GM04503 (cell line): ENCODE measurements at regions not wholly inside any gene's neighbourhood (a gene's known extent, or its start where the extent isn't known, plus 50 kb on each side); places are given as distances from the start of the nearest gene placed in this dataset.
"Not testable (repeated sequence)": the region's sequence is repeated elsewhere in the genome, so short reads cannot be mapped to it uniquely, and the experiment has no call there.

Experiments
- DNase-seq: peaks from one replicate; pipeline ENCODE4 v3.0.0-alpha.2; 2012; ENCODE audit warnings: low read depth

DNA sequence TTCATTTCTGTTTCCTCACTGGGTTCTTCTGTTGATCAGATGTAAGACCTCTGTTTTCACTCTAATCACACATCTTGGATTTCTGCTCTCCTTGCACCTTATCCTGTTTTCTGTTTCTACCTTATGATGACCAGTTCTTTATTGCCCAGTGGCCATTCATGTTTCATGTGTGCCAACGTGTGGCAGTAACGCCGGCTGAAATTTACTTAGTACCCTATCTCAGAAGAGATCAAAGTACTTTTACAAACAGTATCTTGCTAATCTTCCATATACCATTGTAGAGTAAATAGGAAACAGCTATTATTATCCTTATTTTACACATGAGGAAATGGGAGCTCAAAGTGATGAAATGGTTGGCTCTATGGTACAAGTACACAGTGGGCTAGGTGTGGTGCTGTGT lies 74.0 kb downstream of the GATA3 start:
- DNase-seq, result no peak

DNA sequence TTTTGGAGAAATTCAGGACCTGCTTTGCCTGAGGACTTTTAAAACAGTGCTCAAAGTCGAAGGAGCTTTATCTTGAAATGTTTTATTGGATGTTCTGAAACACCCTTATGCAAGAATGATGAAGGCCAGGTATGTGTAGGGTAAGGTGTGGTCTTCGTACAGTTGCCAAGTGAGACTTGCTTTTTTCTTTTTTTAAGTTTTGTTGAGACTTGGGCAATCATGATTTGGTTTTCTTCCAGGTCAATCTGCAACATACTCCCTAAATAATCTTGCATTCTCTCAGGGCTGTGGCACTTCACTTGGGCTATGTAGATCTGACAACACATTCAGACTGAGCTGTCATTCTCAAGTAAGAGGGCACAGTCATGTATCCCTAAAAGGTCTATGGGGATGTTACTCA lies 75.0 kb downstream of the GATA3 start:
- DNase-seq, result no peak

DNA sequence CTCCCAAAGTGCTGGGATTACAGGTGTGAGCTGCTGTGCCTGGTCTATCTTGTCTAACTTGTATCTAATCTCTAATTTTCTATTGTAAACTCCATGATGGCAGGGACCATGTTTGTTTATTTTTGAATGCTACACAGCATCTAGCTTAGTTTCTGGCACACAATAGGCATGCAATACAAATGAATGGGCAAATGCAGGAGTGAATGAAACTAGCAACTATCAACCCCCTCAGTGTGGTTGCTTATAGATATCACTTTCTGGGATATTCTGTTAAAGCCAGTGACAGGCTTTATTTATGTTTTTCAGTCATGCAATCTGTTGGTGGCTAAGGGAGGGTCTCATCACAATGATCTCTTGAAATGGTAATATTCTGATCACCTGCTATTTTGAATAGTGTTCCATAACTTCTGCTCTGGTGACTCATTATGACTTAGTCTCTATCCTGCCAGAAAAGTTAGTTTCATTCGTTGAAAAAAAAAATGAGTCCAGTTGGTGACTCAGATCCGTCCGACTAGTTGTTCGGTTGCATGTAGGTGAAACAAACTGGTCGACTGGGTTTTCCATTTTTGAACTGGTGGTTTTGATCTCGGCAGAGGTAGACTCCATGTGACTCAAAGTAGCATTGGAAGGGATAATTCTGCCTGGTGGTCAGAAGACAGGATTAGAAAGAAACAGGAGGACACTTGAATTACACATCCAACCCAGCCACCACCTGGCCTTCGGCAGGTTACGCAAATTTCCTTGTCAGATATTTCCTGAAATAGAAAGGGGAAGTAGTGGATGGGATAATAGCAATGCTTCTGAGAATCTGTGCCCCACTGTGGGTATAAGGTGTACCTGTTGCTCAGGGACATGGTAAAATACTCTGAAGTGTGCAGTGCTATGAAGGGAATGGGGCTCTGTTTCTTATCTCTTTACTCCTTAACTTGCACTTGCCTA lies 76.8 kb downstream of the GATA3 start:
- DNase-seq, result no peak

DNA sequence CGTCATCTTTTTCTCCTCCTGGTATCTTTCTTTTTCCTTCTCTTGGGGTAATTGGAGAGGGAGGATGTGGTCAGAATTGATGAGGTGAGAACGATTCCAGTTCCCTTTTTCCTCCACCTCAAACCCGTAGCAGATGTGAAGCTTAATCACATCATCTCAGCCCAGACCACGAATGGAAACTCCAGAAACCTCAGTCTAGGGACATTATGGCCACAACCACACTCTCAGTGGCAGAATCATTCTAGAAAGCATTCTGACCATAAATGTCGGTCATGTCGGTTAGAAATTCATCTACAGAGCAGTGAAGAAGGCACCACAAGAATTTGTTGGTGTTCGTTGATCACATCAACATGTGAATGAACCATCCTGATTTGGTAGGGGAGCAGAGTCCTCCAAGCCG lies 78.7 kb downstream of the GATA3 start:
- DNase-seq, result no peak

DNA sequence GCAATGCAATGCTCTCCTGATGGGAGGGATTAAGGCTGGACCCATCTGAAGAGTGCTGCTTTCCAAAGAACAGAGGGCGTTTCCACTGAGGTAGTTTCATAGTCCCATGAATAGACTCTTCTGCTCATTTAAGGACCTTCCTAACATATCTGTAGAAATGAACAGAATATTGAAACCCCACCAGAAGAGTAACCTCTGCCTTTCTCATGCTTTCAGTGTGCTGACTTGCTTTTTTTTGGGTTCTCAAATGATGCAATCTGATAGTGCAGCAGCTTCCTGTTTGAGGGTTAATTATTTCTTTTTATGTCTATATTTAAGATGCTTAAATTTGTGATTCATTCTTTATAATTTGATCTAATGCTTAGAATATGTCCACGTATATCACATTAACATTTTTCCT lies 82.2 kb downstream of the GATA3 start:
- no peak for DNase-seq

DNA sequence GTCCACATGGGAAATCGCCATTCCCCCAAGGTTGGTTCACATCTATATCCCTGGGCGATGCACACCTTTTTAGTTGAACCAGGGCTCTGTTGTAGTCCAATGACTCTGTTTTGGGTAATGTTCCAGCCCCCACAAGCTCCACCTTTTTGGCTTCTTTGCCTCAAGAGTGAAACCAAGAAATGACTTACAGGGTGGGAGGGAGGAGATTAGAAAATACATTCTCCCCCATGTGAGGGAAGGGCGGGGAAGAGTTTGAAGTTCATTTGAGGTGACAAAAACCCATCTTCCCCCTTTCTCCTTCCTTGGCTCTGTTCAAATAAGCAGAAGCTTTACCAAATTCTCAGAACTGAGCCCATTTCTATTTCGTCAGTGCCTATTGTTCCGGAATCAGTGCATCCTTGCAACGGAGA lies 82.8 kb downstream of the GATA3 start:
- DNase-seq, result no peak

DNA sequence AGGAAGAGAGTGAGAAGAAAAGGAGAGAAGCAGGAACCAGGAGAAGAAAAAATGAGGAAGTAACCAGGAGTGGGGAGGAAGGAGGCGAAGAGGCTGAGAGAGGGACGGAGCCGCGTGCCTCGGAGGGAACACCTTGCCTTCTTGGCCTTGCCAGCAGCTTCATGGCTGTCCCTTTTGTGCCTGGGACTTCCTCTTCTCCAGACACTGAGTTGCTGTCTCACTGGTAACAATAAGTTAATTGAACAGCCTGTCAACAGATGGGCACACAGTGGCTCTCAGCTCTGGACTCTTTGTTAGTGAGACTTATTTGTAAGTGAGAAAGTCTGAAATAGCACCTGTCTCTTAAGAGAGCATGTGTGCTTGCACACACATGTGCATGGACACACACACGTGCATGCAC lies 83.2 kb downstream of the GATA3 start:
- DNase-seq, result no peak

DNA sequence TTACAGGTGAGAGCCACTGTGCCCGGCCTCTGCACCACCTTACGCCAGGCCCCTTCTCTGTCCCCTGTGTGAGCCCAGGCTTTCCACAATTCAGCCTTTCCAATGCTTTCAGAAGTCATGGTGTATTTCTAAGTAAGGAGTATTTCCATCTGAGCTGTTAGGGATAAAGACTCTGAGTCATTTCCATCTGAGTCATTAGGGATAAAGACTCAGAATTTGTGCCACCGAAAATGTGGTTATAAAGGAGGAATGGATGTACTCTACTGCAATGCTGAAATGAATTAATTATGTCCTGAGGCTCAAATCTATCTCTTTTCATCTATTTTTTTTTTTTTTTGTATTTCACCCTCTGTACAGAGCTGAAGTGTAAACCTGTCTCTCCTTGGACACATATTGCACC lies 84.0 kb downstream of the GATA3 start:
- DNase-seq, result no peak

DNA sequence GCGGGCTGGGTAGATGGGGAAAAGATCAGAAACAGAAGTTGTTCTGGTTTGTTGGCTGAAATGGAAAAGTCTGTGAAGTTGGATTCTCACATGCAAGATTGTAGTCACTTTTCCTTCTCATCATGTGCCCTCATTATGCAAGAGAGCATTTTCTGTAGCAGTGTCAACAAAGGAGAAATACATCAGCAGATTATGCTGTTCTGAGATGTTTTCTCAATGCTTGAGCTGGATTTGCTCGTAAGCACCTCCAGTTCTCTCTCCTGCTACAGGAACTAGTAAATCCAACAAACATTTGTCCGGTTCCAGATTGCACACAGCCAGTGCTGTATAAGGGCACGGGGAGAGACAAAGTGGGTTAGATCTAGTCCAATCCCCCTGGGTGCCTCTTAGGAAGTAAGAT lies 90.0 kb downstream of the GATA3 start:
- DNase-seq, result no peak

DNA sequence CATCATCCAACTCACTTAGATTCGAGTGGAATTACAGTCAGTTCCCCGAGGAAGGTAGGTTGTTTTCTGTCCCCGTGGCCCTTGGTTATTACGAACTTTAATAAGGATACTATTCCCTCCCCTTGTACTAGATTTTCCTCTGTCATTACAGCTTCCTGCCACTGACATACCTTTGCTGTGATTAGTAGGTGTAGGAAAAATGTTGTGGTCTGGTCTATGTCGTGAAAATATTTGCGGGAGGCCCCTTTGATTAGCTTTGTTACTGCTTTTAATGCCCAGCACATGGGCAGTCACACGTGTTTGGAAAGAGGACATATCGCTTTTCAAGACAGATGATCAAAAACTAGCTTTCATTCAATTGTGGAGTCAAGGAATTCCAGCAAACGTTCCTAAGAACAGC lies 92.2 kb downstream of the GATA3 start:
- DNase-seq, result no peak

DNA sequence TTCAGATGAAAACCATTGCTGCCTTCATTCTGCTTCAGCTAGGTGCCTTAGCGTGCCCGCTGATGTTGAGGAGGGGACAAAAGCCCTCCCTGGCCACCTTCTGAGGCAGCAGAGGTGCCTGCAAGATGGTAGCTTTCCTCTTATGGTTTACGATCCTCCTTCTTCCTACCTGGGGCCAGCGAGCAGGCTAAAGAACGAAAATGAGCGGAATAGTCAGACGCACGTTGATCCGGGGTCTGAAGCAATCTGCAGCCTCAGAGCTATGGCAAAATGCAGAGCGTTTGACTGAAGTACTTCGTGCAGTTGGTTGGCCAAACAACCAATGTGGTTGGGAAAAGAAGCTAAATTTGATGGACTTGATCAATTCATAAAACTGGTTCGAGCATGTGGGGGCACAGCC lies 95.5 kb downstream of the GATA3 start:
- no peak for DNase-seq

DNA sequence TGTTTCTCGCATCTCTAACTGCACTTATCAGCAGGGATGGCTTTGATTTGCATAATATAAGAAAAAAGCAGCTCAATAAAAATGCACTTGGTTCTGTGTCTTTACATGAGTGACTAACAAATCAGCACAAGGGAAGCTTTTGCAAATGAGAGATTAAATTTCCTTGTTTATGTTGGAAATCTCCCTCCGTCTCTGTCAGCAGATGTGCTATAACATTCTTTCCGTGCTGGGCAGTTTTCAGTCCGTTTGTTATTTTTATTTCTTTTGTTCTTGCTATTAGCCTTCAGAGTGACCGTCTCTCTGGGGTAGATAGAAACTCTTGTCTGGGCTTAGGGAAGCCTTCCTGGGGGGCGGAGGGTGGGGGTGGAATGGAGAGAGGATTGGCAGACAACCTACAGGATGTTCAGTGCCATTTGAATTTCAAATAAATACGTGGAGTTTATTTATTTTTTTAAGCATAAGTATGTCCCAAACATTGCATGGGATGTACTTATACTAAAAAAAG lies 96.0 kb downstream of the GATA3 start:
- no peak for DNase-seq

DNA sequence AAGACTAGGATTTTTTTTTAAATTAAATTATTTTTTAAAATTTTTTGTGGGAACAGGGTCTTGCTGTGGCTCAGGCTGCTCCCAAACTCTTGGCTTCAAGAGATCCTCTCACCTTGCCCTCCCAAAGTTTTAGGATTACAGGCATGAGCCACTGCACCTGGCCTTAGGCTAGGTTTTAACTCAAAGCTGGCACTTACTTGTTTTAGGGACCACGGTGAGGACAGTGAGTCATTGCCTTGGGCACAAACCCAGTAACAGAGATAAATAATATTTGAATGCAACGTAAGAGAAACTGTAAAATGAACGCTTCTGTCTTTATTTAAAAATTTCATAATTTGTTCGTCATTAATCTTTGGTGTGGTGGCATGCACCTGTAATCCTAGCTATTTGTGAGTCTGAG lies 96.6 kb downstream of the GATA3 start:
- no peak for DNase-seq

DNA sequence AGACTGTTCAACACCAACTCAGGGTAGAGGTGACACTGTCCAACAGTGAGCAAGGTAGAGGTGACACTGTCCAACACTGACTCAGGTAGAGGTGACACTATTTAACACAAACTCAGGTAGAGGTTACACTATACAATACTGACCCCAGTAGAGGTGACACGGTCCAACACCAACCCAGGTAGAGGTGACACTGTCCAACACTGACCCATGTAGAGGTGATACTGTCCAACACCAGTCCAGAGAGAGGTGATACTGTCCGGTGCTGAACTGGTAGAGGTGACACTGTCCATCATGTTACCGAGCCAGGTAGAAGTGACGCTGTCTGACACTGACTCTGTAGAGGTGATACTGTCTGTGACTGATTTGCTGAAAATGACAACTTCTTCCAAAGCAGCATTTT lies 102.4 kb downstream of the GATA3 start:
- no peak for DNase-seq

DNA sequence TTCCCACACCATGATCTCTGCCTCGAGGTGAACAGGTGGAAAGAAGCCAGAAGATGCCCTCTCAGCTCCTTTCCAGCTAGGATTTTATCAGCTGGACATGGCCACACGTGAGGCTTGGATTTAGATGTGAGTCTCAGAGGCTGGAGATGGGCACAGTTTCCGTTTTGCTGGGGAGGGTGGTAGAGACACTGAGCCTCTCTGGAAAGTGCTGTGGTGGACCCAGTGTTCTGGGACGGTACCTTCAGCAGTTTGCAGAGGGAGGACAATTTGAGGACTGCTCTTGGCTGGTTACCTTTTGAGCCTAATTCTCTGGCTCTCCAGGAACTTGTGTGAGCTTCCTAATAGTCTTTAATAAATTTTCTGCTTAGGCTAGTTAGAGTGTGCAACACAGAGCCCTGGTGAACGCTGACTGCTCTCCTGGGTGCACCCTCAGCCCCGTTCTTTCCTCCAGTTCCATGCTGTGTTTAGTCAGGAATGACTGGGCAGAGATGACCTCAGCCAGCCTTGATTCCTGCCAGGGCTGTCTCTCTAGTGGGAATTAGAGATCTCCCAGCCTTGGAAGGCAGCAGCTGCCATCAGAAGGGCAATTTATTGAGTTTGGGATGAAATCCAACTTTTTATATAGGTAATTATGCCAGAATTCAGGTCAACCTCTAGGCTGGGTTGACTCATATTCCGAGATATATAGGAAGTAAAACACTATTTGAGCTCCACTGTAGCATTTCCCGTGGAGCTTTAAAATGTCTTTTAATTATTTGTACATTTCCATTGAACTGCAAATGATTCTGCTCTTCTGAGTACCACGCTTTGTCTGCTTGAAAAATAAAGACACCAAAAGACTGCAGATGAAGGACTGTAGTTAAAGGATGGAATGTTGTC lies 103.9 kb downstream of the GATA3 start:
- no peak for DNase-seq

DNA sequence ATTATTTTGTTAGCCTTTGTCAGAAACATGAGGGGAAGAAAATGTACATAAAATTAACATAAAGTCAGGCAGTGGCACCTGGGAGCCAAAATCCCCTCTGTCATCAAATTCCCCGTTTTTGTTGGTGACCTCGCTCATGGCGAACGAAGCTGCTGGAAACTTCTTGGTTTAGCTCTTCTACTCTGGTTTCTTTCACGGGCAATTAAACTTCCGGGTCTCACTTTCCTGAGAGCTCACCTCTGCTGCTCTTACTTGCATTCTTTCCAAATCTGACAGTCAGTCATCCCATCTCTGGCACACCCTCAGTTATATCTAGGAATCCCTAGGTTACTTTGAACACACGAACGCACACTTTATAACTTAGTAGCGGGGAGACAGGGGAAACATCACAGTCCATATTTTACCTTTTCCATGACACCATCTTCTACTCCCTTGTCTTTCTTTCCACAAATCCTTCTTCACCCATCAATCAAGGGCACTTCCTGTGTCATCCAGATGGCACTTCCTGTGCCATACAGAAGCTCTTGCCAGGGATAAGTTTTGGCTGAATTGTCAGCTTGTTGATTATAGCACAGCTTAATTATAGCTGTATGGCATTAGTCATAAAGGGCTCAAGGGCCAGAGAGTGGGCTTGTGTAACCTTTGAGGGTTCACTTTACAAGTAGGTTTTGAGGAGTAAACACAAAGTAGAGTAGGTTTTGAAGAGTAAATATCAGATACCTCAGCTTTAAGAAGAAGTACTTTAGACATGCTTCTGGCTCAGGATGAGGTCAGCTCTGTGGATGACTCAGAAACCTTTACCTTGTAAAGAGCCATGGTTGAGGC lies 105.1 kb downstream of the GATA3 start:
- no peak for DNase-seq

DNA sequence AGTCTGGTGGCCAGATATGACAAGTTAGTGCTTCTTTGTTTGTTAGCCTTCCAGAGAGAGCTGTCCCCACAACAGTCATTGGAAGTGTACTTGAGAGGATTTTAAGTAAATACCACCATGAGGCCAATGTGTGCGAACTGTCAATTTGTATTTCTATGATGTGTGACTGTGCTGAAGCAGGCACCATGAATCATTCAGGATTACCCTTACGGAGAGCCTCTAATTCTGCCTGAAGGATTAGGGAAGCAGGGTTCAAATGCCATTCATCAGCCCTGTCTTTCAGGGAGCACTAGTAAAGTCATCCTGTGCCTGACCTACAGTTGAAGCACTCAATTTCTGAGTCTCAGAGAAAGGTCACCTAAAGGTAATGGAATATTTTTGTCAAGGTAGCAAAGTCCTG lies 109.3 kb downstream of the GATA3 start:
- DNase-seq, result no peak

DNA sequence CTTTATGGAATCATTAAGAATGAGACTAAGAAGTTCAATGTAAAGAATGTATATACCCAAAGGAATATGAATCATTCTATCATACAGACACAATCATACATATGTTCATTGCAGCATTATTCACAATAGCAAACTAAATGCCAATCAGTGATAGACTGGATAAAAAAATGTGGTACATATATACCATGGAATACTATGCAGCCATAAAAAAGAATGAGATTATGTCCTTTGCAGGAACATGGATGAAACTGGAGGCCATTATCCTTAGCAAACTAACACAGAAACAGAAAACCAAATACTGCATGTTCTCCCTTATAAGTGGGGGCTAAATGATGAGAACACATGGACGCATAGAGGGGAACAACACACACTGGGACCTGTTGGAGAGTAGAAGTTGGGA lies 110.2 kb downstream of the GATA3 start:
- not testable (repeated sequence) for DNase-seq

DNA sequence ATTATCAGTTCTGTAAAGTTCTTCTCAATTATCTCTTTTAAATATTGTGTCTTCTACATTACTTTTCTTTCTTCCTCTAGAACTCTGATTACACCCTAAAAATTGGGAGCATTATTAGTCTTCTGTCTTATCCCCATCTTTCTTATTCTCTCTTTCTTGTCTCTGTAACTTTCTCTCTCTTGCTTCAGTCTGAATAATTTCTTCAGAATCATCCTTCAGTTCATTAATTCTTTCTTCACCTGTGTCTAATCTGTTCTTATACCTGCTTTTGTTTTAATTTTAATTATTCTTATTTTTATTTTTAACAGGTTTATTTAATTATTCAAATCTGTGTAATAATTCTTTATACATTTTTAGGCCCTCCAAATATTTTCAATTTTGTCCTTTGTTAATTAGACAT lies 114.3 kb downstream of the GATA3 start:
- no peak for DNase-seq

DNA sequence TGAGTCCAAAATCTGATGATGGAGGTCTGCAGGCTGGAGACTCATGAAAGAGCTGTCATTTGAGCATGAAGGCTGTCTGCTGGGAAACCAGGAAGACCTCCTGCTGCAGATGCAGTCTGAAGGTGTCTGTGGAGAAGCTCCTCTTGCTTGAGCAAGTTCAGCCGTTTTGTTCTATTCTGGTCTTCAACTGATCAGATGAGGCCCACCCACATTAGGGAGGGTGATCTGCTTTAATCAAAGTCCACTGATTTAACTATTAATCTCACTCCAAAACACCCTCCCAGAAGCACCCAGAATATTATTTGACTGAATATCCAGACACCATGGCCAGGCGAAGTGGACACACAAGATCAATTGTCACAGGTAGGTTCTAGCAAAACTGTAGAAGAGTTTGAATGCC lies 116.5 kb downstream of the GATA3 start:
- no peak for DNase-seq

DNA sequence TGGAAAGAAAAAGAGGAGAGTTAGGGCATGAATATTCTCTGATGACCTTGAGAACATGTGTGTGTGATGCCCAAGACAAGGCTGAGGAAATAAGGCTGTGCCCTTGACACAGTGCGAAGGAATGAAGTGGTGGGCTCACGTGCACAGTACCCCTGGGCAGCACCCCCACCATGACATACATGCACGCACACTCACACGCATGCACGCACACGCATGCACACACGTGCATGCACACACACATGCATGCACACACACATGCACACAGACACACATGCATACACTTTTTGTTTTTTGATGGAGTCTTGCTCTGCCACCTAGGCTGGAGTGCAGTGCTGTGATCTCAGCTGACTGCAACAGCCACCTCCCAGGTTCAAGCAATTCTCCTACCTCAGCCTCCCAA lies 118.1 kb downstream of the GATA3 start:
- no peak for DNase-seq

DNA sequence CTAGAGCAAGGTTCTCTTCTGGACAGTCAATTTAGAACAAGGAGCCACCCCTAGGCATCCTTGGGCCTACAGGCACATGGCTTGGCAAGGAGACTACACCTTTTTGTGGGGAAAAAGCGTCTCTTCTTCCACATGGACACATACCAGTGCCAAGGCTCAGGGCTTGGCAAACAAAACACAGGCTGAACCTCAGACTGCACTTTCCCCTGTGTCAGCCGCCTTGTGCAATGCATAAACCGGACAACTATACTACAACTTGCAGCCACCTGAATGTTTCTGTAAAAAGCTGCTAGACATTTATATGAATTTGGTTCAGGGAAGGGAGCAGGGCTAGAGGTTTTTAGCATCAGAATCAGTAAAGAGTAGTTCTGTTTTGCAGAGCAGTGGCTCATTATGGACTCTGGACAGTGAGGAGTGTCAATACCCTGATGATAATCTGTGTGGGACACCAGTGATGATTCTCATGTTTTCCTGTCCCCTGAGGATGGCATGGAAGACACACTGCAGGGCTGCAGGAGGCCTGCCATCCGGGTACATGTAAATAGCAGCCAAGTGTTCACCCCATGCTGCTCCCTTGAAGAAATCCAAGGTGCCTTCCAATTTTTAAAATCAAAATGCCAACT lies 118.9 kb downstream of the GATA3 start:
- no peak for DNase-seq
